Cerebellar cortex (tissue), 1 donor: ENCODE measurements at regions not wholly inside any gene's neighbourhood (a gene's known extent, or its start where the extent isn't known, plus 50 kb on each side); places are given as distances from the start of the nearest gene placed in this dataset.
"Not testable (repeated sequence)": the region's sequence is repeated elsewhere in the genome, so short reads cannot be mapped to it uniquely, and the experiment has no call there.

Experiments
- DNase-seq: peaks from one replicate; pipeline ENCODE4 v3.0.0-alpha.2; 2015; ENCODE audit warnings: low spot score

GRCh38 chr17:31748881-31749280 lies 110.2 kb downstream of the COPRS start:
- DNase-seq: no peak

DNA sequence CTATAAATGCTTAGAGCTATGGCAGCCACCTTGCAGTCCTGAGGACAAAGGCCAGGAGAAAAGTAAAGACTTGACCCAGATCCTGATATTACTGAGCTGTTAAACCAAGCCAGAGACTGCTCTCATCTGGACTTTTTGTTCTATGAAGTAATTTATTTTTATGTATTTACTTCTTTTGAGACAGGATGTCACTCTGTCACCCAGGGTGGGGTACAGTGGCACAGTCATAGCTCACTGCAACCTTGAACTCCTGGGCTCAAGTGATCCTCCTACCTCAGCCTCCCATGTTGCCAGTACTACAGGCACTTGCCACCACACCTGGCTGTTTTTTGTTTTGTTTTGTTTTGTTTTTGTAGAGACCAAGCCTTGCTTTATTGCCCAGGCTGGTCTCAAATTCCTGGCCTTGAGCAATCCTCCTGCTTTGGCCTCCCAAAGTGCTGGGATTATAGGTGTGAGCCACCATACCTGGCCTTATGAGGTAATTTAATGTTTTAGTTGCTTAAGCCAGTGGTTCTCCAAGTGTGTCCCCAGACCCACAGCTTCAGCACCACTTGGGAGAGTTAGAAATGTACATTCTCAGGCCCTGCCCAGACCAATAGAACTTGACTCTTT lies 112.1 kb downstream of the COPRS start:
- no peak for DNase-seq

DNA sequence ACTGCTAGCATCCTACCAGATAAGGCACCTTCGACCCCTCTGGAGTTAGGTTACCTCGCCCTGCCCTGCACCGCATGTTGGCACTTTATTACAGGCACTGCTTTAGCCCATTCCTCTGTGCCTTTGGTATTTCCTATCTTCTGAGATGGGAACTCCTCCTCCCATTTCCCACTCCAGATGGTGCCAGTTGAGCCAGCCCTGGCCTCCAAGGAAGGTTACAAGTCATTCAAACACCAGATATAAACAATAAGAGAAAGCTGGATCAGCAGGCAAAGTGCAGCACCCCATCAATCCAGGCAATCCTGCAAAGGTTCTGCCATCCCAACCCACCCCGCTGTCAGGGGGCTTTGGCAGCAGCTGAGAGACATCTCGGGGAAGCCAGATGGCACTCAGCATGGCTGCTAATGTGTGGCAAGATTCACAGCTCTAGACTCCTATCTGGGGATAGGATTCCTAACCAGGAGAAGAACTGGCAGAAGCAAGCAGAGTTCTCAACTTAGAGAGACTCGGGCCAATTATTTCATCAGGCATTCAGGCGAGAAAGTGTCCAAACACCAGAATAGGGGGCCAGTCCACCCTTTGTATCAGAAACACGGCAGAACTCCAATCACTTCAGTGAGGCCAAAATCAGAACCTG lies 113.0 kb downstream of the COPRS start:
- DNase-seq: peak; percentile 92

- DNase-seq: peak; percentile 15
Observed at GRCh38 chr17:31744511-31744951, 114.5 kb downstream of the COPRS start.

GRCh38 chr17:31743797-31744196 lies 115.2 kb downstream of the COPRS start:
- DNase-seq: no peak

DNA sequence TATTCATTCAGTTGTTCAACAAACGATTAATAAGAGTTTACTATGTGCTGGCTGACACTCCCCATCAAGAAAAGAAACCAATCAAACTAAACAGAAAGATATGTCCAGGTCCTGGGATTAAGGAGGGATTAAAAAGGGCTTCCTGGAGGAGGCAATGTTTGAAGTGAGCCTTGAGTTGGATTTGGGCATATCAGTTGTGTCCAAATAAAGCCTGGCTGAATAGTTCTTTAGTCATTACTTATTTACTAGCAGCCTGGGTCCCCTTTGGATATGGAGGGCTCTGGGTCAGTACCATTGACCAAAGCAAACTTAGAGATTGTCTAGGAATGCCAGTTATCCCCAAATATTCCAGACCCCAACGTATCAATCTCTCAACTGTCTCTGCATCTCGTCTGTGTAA lies 117.7 kb downstream of the COPRS start:
- no peak for DNase-seq

DNA sequence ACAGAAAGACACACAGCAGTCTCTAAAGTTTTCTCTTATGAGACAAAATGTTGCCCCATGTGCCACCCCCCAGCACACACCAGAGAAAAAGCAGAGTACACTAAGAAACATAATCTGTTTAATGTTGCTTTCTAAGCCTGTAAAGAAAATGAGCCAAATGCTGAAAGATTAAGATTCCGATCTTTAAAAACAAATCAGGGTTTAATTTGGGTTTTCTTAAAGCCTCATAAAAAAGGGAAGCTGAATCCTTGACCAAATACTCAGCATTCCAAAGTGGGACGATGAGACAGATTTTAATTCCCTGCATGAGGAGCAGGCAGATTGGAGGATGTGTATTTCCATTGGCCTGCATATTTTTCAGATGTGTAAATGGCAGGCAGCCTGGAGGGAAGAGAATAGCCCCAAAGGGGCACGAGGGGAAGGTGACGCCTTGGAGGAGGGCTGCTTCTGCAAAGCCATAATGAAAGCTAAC lies 118.4 kb downstream of the COPRS start:
- no peak for DNase-seq

DNA sequence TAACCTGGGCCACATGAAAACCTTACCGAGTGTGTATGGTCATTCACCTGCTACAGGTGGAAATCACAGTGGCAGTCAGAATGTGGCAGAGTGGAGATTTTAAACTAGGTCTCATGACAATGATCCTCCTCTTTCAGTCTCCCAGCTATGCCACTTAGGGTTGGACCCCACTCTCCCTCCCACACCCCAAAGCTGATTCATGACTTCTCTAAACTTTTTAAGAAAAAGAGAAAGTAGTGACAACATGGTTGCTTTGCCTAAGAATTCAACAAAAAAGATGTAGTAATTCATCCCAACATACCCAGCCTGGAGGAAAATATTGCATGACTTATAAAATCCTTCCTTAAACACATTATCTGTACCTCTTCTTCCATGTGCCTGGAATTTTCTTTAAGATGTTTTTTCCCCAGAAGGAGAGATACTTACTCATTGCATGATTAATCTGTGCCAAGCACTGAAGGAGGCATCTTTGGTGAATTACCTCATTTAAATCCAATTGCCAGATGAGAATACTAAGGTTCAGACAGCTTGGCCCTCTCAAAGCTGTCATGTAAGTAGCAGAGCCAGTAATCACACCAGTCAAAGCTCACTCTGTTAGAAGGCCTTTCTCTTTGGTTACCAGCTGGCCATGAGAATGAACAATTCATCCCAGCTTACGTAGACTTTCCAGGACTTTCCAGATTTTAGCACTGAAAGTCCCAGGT lies 119.9 kb downstream of the COPRS start:
- DNase-seq: no peak

DNA sequence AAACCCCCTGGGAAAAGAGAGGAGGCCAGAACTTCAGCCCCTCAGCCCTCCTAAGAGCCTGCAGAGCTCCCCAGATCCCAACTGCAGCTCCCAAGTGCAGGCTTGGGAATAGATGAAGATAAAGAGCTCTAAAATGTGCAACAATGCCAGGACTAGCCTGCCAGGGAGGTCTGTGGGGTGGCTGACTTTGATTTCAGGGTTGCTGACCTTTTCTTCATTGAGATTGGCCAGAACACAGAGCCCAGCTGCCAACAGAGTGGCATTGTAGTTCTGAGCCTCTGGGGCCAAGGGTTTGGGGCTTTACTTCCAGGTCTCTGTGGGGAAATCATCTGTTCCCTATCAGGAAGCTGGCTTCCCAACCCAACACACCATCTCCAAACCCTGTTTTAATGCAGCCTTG lies 120.6 kb downstream of the COPRS start:
- no peak for DNase-seq

DNA sequence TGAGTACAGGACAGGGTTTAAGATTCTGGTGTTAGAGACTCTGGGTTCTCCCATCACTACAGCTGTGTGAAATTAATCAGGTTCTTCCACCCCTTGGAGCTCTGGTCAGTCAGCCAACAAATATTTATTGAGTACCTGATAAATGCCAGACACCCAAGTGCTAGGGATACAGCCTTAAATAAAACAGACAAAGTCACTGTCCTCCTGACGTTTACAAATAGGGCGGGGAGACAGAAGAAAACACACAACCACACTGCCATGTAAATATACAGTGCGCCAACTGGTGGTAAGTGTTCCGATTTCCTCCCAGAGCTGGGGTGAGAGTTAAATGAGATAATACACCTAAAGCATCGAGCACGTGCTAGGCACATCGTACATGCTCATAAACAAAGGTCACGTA lies 121.0 kb downstream of the COPRS start:
- DNase-seq: no peak

- no peak for DNase-seq
Observed at GRCh38 chr17:31736855-31737625, 122.0 kb downstream of the COPRS start.

DNA sequence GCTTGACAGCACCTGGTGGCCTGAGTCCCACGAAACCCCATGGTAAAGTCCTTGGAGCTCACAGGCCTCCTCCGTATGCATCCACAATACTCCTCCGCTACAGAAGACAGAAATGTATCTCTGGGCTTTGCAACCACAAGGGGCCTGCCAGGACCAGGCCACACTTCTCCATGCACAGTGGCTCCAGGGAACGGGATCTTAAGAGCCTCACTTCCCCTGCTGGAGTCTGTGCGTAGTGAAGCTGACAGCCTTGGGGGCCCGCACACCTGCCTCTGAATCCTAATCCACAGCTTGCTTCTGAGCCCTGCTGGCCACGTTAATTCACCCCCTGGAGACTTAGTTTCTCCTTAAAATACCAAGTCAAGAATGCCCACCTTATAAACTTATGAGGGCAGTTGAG lies 125.7 kb downstream of the COPRS start:
- peak; percentile 12 for DNase-seq

DNA sequence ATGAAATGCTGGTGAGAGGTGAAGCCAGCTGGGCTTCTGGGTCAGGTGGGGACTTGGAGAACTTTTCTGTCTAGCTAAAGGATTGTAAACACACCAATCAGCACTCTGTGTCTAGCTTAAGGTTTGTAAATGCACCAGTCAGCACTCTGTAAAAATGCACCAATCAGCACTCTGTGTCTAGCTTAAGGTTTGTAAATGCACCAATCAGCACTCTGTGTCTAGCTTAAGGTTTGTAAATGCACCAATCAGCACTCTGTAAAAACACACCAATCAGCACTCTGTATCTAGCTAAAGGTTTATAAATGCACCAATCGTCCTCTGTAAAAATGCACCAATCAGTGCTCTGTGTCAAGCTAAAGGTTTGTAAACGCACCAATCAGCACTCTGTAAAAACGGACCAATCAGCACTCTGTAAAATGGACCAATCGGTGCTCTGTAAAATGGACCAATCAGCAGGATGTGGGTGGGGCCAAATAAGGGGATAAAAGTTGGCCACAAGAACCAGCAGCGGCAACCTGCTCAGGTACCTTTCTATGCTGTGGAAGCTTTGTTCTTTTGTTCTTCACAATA lies 127.4 kb downstream of the COPRS start:
- not testable (repeated sequence) for DNase-seq

GRCh38 chr17:31731118-31731517 lies 127.9 kb downstream of the COPRS start:
- no peak for DNase-seq

GRCh38 chr17:31726980-31727427 lies 132.0 kb downstream of the COPRS start:
- DNase-seq: no peak

GRCh38 chr17:31724619-31725018 lies 134.4 kb downstream of the COPRS start:
- DNase-seq: no peak

GRCh38 chr17:31724026-31724425 lies 135.0 kb downstream of the COPRS start:
- no peak for DNase-seq

- no peak for DNase-seq
Observed at GRCh38 chr17:31722251-31723056, 136.6 kb downstream of the COPRS start.

GRCh38 chr17:31721291-31722025 lies 137.6 kb downstream of the COPRS start:
- peak; percentile 83 for DNase-seq

DNA sequence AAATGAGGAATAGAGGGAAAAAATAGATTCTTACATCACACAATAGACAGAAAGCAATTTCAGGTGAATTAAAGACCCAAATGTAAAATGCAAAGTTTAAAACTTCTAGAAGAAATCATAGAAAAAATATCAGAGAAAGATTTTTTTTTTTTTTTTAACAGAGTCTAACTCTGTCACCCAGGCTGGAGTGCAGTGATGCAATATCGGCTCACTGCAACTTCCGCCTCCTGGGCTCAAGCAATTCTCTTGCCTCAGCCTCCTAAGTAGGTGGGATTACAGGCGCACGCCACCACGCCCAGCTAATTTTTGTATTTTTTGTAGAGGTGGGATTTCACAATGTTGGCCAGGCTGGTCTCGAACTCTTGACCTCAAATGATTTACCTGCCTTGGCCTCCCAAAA lies 141.8 kb downstream of the COPRS start:
- DNase-seq: not testable (repeated sequence)
